ENCODE measurements at regions not wholly inside any gene's neighbourhood (a gene's known extent, or its start where the extent isn't known, plus 50 kb on each side); places are given as distances from the start of the nearest gene placed in this dataset.

GRCh38 chr5:31137676-31138075 is 55.8 kb upstream of the CDH6 start:
- Histone ChIP-seq H3K27ac (no peak overlapping the region), H3K36me3 (no peaks in the 10 kb centered on the region), H3K27me3 (no peaks in the 10 kb centered on the region), H3K4me3 (no peak overlapping the region), H3K4me1 (no peaks in the 10 kb centered on the region), H3K9me3 (no peaks in the 10 kb centered on the region)
- no peak for TF ChIP-seq CTCF (IDR thresholded peaks at IDR 0.05)
- no peak for DNase-seq (ENCODE audit: low spot score)

GRCh38 chr5:31135542-31135941 is 57.9 kb upstream of the CDH6 start:
- Histone ChIP-seq H3K4me3 (no peak overlapping the region), H3K27ac (no peak overlapping the region), H3K36me3 (no peaks in the 10 kb centered on the region), H3K27me3 (no peaks in the 10 kb centered on the region), H3K9me3 (no peaks in the 10 kb centered on the region), H3K4me1 (no peaks in the 10 kb centered on the region)
- TF ChIP-seq CTCF (IDR thresholded peaks at IDR 0.05): no peak
- no peak for DNase-seq (ENCODE audit: low spot score)

GRCh38 chr5:31133488-31133887 is 60.0 kb upstream of the CDH6 start:
- Histone ChIP-seq H3K4me3 (no peak overlapping the region), H3K36me3 (no peaks in the 10 kb centered on the region), H3K4me1 (no peaks in the 10 kb centered on the region), H3K9me3 (no peaks in the 10 kb centered on the region), H3K27me3 (no peaks in the 10 kb centered on the region), H3K27ac (no peak overlapping the region)
- TF ChIP-seq CTCF (IDR thresholded peaks at IDR 0.05): no peak
- no peak for DNase-seq (ENCODE audit: low spot score)

- Histone ChIP-seq H3K27me3 (no peaks in the 10 kb centered on the region), H3K4me1 (no peaks in the 10 kb centered on the region), H3K4me3 (no peak overlapping the region), H3K27ac (no peak overlapping the region), H3K36me3 (no peaks in the 10 kb centered on the region), H3K9me3 (no peaks in the 10 kb centered on the region)
- no peak for DNase-seq (ENCODE audit: low spot score)
- no peak for TF ChIP-seq CTCF (IDR thresholded peaks at IDR 0.05)
These were observed 62.0 kb upstream of the CDH6 start for GRCh38 chr5:31131381-31131891.

GRCh38 chr5:31130676-31131075 is 62.8 kb upstream of the CDH6 start:
- Histone ChIP-seq H3K36me3 (no peaks in the 10 kb centered on the region), H3K27me3 (no peaks in the 10 kb centered on the region), H3K9me3 (no peaks in the 10 kb centered on the region), H3K27ac (no peak overlapping the region), H3K4me3 (no peak overlapping the region), H3K4me1 (no peaks in the 10 kb centered on the region)
- no peak for DNase-seq (ENCODE audit: low spot score)
- TF ChIP-seq CTCF (IDR thresholded peaks at IDR 0.05): no peak

- no peak for DNase-seq (ENCODE audit: low spot score)
- Histone ChIP-seq H3K27me3 (no peaks in the 10 kb centered on the region), H3K4me1 (no peaks in the 10 kb centered on the region), H3K9me3 (no peaks in the 10 kb centered on the region), H3K36me3 (no peaks in the 10 kb centered on the region), H3K4me3 (no peak overlapping the region), H3K27ac (no peak overlapping the region)
- no peak for TF ChIP-seq CTCF (IDR thresholded peaks at IDR 0.05)
These were observed 68.7 kb upstream of the CDH6 start for GRCh38 chr5:31124651-31125305.
